Gastroesophageal sphincter (tissue), 3 donors: ENCODE measurements at regions not wholly inside any gene's neighbourhood (a gene's known extent, or its start where the extent isn't known, plus 50 kb on each side); places are given as distances from the start of the nearest gene placed in this dataset.

Experiments
- CTCF ChIP-seq, 4 experiments: fragments of 200-600 bp in 2 of 4; fragments of 450-650 bp in 2 of 4; sonication (generic) in 1 of 4; IDR thresholded peaks; one replicate each; pipeline ENCODE4 v1.5.1; 2017 to 2019; ENCODE audit warnings: antibody characterized with exemption in 4 of 4, mild to moderate bottlenecking in 2 of 4, moderate library complexity in 2 of 4
- EP300 ChIP-seq: sonication (generic); formaldehyde crosslinking; IDR thresholded peaks from one replicate; pipeline ENCODE4 v1.6.1; 2017; ENCODE audit warnings: antibody characterized with exemption, mild to moderate bottlenecking
- POLR2A ChIP-seq, 2 donors: fragments of 450-650 bp; IDR thresholded peaks; one replicate each; pipeline ENCODE4 v1.6.1; 2017; ENCODE audit warnings: antibody characterized with exemption in 2 of 2, mild to moderate bottlenecking in 2 of 2, moderate library complexity in 1 of 2

- TF ChIP-seq CTCF (IDR thresholded peaks at IDR 0.05), result no peak
- TF ChIP-seq POLR2A (IDR thresholded peaks at IDR 0.05), result no peak
- no peak for TF ChIP-seq EP300
These were observed 111.8 kb downstream of the ASB7 start for GRCh38 chr15:100714034-100714748.
